Progenitor cell of endocrine pancreas (in vitro differentiated cells): ENCODE measurements at regions not wholly inside any gene's neighbourhood (a gene's known extent, or its start where the extent isn't known, plus 50 kb on each side); places are given as distances from the start of the nearest gene placed in this dataset.

Experiments used
- DNase-seq: peaks from one replicate; pipeline ENCODE4 v3.0.0; 2021; ENCODE audit warnings: low spot score; ENCODE audit not compliant: unreplicated experiment
- H3K27ac Mint-ChIP-seq: 2 replicates; pipeline ENCODE4 v1.8.0; 2021; ENCODE audit warnings: mild to moderate bottlenecking, moderate library complexity, mixed read lengths
- H3K27me3 Mint-ChIP-seq: 2 replicates; pipeline ENCODE4 v1.8.0; 2021; ENCODE audit warnings: mixed read lengths
- H3K36me3 Mint-ChIP-seq: 2 replicates; pipeline ENCODE4 v1.8.0; 2022; ENCODE audit warnings: mixed read lengths; ENCODE audit not compliant: insufficient read depth
- H3K4me1 Mint-ChIP-seq: 2 replicates; pipeline ENCODE4 v1.8.0; 2021; ENCODE audit warnings: low read depth, mixed read lengths
- H3K4me3 Mint-ChIP-seq: 2 replicates; pipeline ENCODE4 v1.8.0; 2021; ENCODE audit warnings: low read depth, mild to moderate bottlenecking, moderate library complexity, mixed read lengths
- H3K9me3 Mint-ChIP-seq: 2 replicates; pipeline ENCODE4 v1.8.0; 2021; ENCODE audit warnings: low read depth, mixed read lengths
- CTCF ChIP-seq: fragments of 200-600 bp; sonication (generic); IDR thresholded peaks from one replicate; pipeline ENCODE4 v1.5.0; 2021; ENCODE audit warnings: antibody characterized with exemption, mild to moderate bottlenecking; ENCODE audit not compliant: unreplicated experiment

- no peak overlapping the region for H3K4me3 Mint-ChIP-seq
- H3K27me3 Mint-ChIP-seq = peaks cover 16% of the 10 kb centered on the region
- H3K27ac Mint-ChIP-seq = no peak overlapping the region
- peaks cover 12% of the 10 kb centered on the region for H3K4me1 Mint-ChIP-seq
- H3K36me3 Mint-ChIP-seq = no peaks in the 10 kb centered on the region
- DNase-seq = no peak
- TF ChIP-seq CTCF = no peak
- H3K9me3 Mint-ChIP-seq = no peaks in the 10 kb centered on the region
These were observed 162.4 kb upstream of the PPP2R3A start for GRCh38 chr3:135803028-135803692.

GRCh38 chr3:135805752-135806151, 159.8 kb upstream of the PPP2R3A start:
- DNase-seq = no peak
- TF ChIP-seq CTCF = no peak
- Mint-ChIP-seq H3K9me3 (no peaks in the 10 kb centered on the region), H3K4me3 (no peak overlapping the region), H3K27me3 (peaks cover 21% of the 10 kb centered on the region), H3K27ac (no peak overlapping the region), H3K4me1 (peaks cover 10% of the 10 kb centered on the region), H3K36me3 (no peaks in the 10 kb centered on the region)

GRCh38 chr3:135806317-135806716, 159.2 kb upstream of the PPP2R3A start:
- H3K27ac Mint-ChIP-seq = no peak overlapping the region
- no peaks in the 10 kb centered on the region for H3K36me3 Mint-ChIP-seq
- no peak for DNase-seq
- H3K27me3 Mint-ChIP-seq = peaks cover 21% of the 10 kb centered on the region
- no peak for TF ChIP-seq CTCF
- H3K4me1 Mint-ChIP-seq = peaks cover 10% of the 10 kb centered on the region
- no peak overlapping the region for H3K4me3 Mint-ChIP-seq
- H3K9me3 Mint-ChIP-seq = no peaks in the 10 kb centered on the region

GRCh38 chr3:135807879-135808278, 157.6 kb upstream of the PPP2R3A start:
- no peak for TF ChIP-seq CTCF
- no peaks in the 10 kb centered on the region for H3K36me3 Mint-ChIP-seq
- H3K4me1 Mint-ChIP-seq = peaks cover 10% of the 10 kb centered on the region
- H3K27me3 Mint-ChIP-seq = peaks cover 20% of the 10 kb centered on the region
- no peak overlapping the region for H3K4me3 Mint-ChIP-seq
- no peak for DNase-seq
- H3K9me3 Mint-ChIP-seq = no peaks in the 10 kb centered on the region
- H3K27ac Mint-ChIP-seq = no peak overlapping the region

- DNase-seq = no peak
- no peak for TF ChIP-seq CTCF
- Mint-ChIP-seq H3K9me3 (no peaks in the 10 kb centered on the region), H3K4me1 (peaks cover 8% of the 10 kb centered on the region), H3K27me3 (peaks cover 21% of the 10 kb centered on the region), H3K27ac (no peak overlapping the region), H3K4me3 (no peak overlapping the region), H3K36me3 (no peaks in the 10 kb centered on the region)
These were observed 156.4 kb upstream of the PPP2R3A start for GRCh38 chr3:135809021-135809634.
